ENCODE measurements at regions not wholly inside any gene's neighbourhood (a gene's known extent, or its start where the extent isn't known, plus 50 kb on each side); places are given as distances from the start of the nearest gene placed in this dataset.

DNA sequence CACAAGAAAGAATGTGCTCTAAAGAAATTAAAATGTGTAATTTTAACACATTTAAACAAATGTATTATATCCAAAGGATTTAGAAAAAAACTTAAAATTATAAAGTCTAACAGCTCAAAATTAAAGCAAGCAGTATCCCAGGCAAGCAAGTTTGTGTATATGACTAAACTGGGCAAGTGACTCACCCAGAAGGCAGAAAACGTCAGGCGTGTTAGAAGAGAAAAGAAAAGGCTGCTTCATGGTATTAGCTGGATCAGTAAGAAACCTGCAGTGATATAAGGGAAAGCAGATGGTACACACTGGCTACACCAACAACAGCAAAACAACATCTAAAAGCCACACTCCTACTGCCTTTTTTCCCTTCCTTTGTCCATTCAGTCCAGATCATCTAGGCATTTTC is 250.6 kb upstream of the NDST3 start:
- no peak overlapping the region for H3K9ac ChIP-seq
- TF ChIP-seq, protein P1, sequence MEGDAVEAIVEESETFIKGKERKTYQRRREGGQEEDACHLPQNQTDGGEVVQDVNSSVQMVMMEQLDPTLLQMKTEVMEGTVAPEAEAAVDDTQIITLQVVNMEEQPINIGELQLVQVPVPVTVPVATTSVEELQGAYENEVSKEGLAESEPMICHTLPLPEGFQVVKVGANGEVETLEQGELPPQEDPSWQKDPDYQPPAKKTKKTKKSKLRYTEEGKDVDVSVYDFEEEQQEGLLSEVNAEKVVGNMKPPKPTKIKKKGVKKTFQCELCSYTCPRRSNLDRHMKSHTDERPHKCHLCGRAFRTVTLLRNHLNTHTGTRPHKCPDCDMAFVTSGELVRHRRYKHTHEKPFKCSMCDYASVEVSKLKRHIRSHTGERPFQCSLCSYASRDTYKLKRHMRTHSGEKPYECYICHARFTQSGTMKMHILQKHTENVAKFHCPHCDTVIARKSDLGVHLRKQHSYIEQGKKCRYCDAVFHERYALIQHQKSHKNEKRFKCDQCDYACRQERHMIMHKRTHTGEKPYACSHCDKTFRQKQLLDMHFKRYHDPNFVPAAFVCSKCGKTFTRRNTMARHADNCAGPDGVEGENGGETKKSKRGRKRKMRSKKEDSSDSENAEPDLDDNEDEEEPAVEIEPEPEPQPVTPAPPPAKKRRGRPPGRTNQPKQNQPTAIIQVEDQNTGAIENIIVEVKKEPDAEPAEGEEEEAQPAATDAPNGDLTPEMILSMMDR (conservative IDR thresholded peaks at IDR 0.05; ENCODE audit: low read depth, low read length), result no peak
- H3K4me2 ChIP-seq, result no peak overlapping the region

DNA sequence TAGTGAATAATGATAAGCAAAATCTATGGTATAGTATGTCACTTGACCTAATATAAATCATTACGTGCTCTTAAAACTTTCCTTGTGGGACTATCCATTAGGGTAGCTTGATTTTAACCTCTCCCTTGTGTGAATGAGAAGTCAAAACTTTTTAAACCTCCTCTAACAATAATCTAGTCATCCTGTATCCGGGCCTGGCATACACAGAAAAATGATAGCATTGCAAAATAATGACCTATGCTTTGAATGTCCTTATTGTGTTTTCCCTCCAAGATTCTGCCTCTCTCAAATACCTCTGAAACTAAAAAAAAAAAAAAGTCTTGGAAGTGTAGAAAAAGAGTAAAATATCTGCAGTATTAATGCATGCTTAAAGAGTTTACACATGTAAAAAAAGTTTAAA is 250.0 kb upstream of the NDST3 start:
- Histone ChIP-seq H3K27ac (no peak overlapping the region), H3K4me3 (IDR thresholded peaks at IDR 0.05; ENCODE audit: insufficient read depth, low read depth, low read length) (no peak overlapping the region), H4K20me1 (ENCODE audit: insufficient read depth) (no peaks in the 10 kb centered on the region), H3K4me1 (ENCODE audit: low read depth, poor library complexity, severe bottlenecking) (no peaks in the 10 kb centered on the region), H3K4me2 (no peak overlapping the region), H3K79me2 (ENCODE audit: insufficient read depth, low read depth) (no peaks in the 10 kb centered on the region), H3K36me3 (ENCODE audit: insufficient read depth) (no peaks in the 10 kb centered on the region), H3K9ac (no peak overlapping the region), H2AFZ (ENCODE audit: low read depth) (no peak overlapping the region), H3K27me3 (ENCODE audit: insufficient read depth, low read depth) (no peaks in the 10 kb centered on the region)
- TF ChIP-seq, protein P1 (conservative IDR thresholded peaks at IDR 0.05; ENCODE audit: low read depth, low read length), result no peak

More for the DNA sequence above, 250.6 kb upstream of the NDST3 start:
- no peaks in the 10 kb centered on the region for H4K20me1 ChIP-seq (ENCODE audit: insufficient read depth)
- no peak overlapping the region for H3K27ac ChIP-seq
- H3K36me3 ChIP-seq (ENCODE audit: insufficient read depth), result no peaks in the 10 kb centered on the region
- H3K4me3 ChIP-seq (IDR thresholded peaks at IDR 0.05; ENCODE audit: insufficient read depth, low read depth, low read length), result no peak overlapping the region
- H3K4me1 ChIP-seq (ENCODE audit: low read depth, poor library complexity, severe bottlenecking), result no peaks in the 10 kb centered on the region
- H3K79me2 ChIP-seq (ENCODE audit: insufficient read depth, low read depth), result no peaks in the 10 kb centered on the region
- no peaks in the 10 kb centered on the region for H3K27me3 ChIP-seq (ENCODE audit: insufficient read depth, low read depth)
- H2AFZ ChIP-seq (ENCODE audit: low read depth), result no peak overlapping the region

- Histone ChIP-seq H2AFZ (ENCODE audit: low read depth) (no peak overlapping the region), H3K4me3 (IDR thresholded peaks at IDR 0.05; ENCODE audit: insufficient read depth, low read depth, low read length) (no peak overlapping the region), H3K4me2 (no peak overlapping the region), H4K20me1 (ENCODE audit: insufficient read depth) (no peaks in the 10 kb centered on the region), H3K9ac (no peak overlapping the region), H3K27me3 (ENCODE audit: insufficient read depth, low read depth) (no peaks in the 10 kb centered on the region), H3K36me3 (ENCODE audit: insufficient read depth) (no peaks in the 10 kb centered on the region), H3K4me1 (ENCODE audit: low read depth, poor library complexity, severe bottlenecking) (no peaks in the 10 kb centered on the region), H3K79me2 (ENCODE audit: insufficient read depth, low read depth) (no peaks in the 10 kb centered on the region), H3K27ac (no peak overlapping the region)
- TF ChIP-seq, protein P1 (conservative IDR thresholded peaks at IDR 0.05; ENCODE audit: low read depth, low read length), result no peak
Measured at GRCh38 chr4:117786566-117786965, 247.7 kb upstream of the NDST3 start.

GRCh38 chr4:117793845-117794480 is 240.3 kb upstream of the NDST3 start:
- H3K27me3 ChIP-seq (ENCODE audit: insufficient read depth, low read depth), result no peaks in the 10 kb centered on the region
- no peaks in the 10 kb centered on the region for H4K20me1 ChIP-seq (ENCODE audit: insufficient read depth)
- no peaks in the 10 kb centered on the region for H3K36me3 ChIP-seq (ENCODE audit: insufficient read depth)
- H3K4me1 ChIP-seq (ENCODE audit: low read depth, poor library complexity, severe bottlenecking), result no peaks in the 10 kb centered on the region
- H3K4me2 ChIP-seq, result no peak overlapping the region
- no peak overlapping the region for H2AFZ ChIP-seq (ENCODE audit: low read depth)
- no peak overlapping the region for H3K9ac ChIP-seq
- no peak overlapping the region for H3K27ac ChIP-seq
- no peaks in the 10 kb centered on the region for H3K79me2 ChIP-seq (ENCODE audit: insufficient read depth, low read depth)
- TF ChIP-seq, protein P1 (conservative IDR thresholded peaks at IDR 0.05; ENCODE audit: low read depth, low read length), result no peak
- no peak overlapping the region for H3K4me3 ChIP-seq (IDR thresholded peaks at IDR 0.05; ENCODE audit: insufficient read depth, low read depth, low read length)

All from KMS-11 (cell line).